Lower leg skin (tissue), 3 donors: ENCODE measurements at regions not wholly inside any gene's neighbourhood (a gene's known extent, or its start where the extent isn't known, plus 50 kb on each side); places are given as distances from the start of the nearest gene placed in this dataset.

Experiments used
- CTCF ChIP-seq, 3 donors: fragments of 450-650 bp; IDR thresholded peaks; one replicate each; pipeline ENCODE4 v1.5.1; 2016; ENCODE audit warnings: antibody characterized with exemption in 3 of 3, mild to moderate bottlenecking in 3 of 3, moderate library complexity in 2 of 3
- POLR2A ChIP-seq, 2 donors: fragments of 450-650 bp; IDR thresholded peaks; one replicate each; pipeline ENCODE4 v1.6.1; 2016 to 2017; ENCODE audit warnings: antibody characterized with exemption in 2 of 2, mild to moderate bottlenecking in 1 of 2, moderate library complexity in 1 of 2

- no peak for TF ChIP-seq CTCF (IDR thresholded peaks at IDR 0.05)
- TF ChIP-seq POLR2A (IDR thresholded peaks at IDR 0.05): no peak
Measured at GRCh38 chr16:9231039-9231438, 139.6 kb downstream of the HAPSTR1 start.
